GM23248 (cell line): ENCODE measurements at regions not wholly inside any gene's neighbourhood (a gene's known extent, or its start where the extent isn't known, plus 50 kb on each side); places are given as distances from the start of the nearest gene placed in this dataset.

Experiments used
- EZH2 ChIP-seq: fragments of 200-600 bp; sonication (generic); IDR thresholded peaks from 2 replicates; pipeline ENCODE4 v1.6.1; 2018; ENCODE audit warnings: antibody characterized with exemption, mild to moderate bottlenecking; ENCODE audit not compliant: insufficient read depth, poor library complexity, severe bottlenecking
- EZH2phosphoT487 ChIP-seq: fragments of 200-600 bp; sonication (generic); IDR thresholded peaks from 2 replicates; pipeline ENCODE4 v1.6.1; 2018; ENCODE audit warnings: antibody characterized with exemption, moderate library complexity, mild to moderate bottlenecking, low read depth; ENCODE audit not compliant: insufficient read depth

GRCh38 chr1:211206981-211207380, 52.2 kb upstream of the RCOR3 start:
- TF ChIP-seq EZH2 (no peak), EZH2phosphoT487 (no peak)
